Hepatocyte (in vitro differentiated cells): ENCODE measurements at regions not wholly inside any gene's neighbourhood (a gene's known extent, or its start where the extent isn't known, plus 50 kb on each side); places are given as distances from the start of the nearest gene placed in this dataset.

Experiments
- DNase-seq: peaks from one replicate; pipeline ENCODE4 v3.0.0-alpha.2; 2016; ENCODE audit warnings: low spot score
- H2AFZ ChIP-seq: fragments of 200-600 bp; sonication (generic); 2 replicates; pipeline ENCODE4 v1.6.0; 2016; ENCODE audit warnings: antibody characterized with exemption, mild to moderate bottlenecking
- H3K27ac ChIP-seq: fragments of 200-600 bp; sonication (generic); 2 replicates; pipeline ENCODE4 v1.5.1; 2016; ENCODE audit warnings: mild to moderate bottlenecking
- H3K27me3 ChIP-seq: fragments of 200-600 bp; sonication (generic); 2 replicates; pipeline ENCODE4 v1.6.1; 2016
- H3K36me3 ChIP-seq: fragments of 200-600 bp; sonication (generic); replicated peaks from 2 replicates; pipeline ENCODE4 v1.5.1; 2016; ENCODE audit warnings: low read depth; ENCODE audit not compliant: insufficient read depth
- H3K4me1 ChIP-seq: fragments of 200-600 bp; sonication (generic); 2 replicates; pipeline ENCODE4 v1.5.1; 2016; ENCODE audit warnings: mild to moderate bottlenecking, moderate library complexity; ENCODE audit not compliant: insufficient read depth
- H3K4me2 ChIP-seq: fragments of 200-600 bp; sonication (generic); 2 replicates; pipeline ENCODE4 v1.6.0; 2016
- H3K4me3 ChIP-seq: fragments of 200-600 bp; sonication (generic); 2 replicates; pipeline ENCODE4 v1.5.1; 2016; ENCODE audit warnings: mild to moderate bottlenecking
- H3K79me2 ChIP-seq: fragments of 200-600 bp; sonication (generic); 2 replicates; pipeline ENCODE4 v1.6.0; 2017; ENCODE audit warnings: mild to moderate bottlenecking
- H3K9me2 ChIP-seq: fragments of 200-600 bp; sonication (generic); replicated peaks from 2 replicates; pipeline ENCODE4 v1.6.0; 2017; ENCODE audit warnings: mild to moderate bottlenecking; ENCODE audit not compliant: insufficient read depth
- H3K9me3 ChIP-seq: fragments of 200-600 bp; sonication (generic); 2 replicates; pipeline ENCODE4 v1.5.1; 2016; ENCODE audit warnings: low read depth, mild to moderate bottlenecking
- H4K20me1 ChIP-seq: fragments of 200-600 bp; sonication (generic); 2 replicates; pipeline ENCODE4 v1.6.0; 2016; ENCODE audit warnings: mild to moderate bottlenecking; ENCODE audit not compliant: insufficient read depth, poor library complexity, severe bottlenecking
- CTCF ChIP-seq: fragments of 200-600 bp; sonication (generic); IDR thresholded peaks from 2 replicates; pipeline ENCODE4 v1.5.1; 2016; ENCODE audit warnings: antibody characterized with exemption, mild to moderate bottlenecking; ENCODE audit not compliant: poor library complexity
- EZH2 ChIP-seq: fragments of 200-600 bp; sonication (generic); IDR thresholded peaks from 2 replicates; pipeline ENCODE4 v1.6.1; 2016; ENCODE audit warnings: antibody characterized with exemption, mild to moderate bottlenecking, borderline replicate concordance
- EZH2phosphoT487 ChIP-seq: fragments of 200-600 bp; sonication (generic); IDR thresholded peaks from one replicate; pipeline ENCODE4 v1.6.1; 2018; ENCODE audit warnings: antibody characterized with exemption, mild to moderate bottlenecking, low read depth, moderate library complexity; ENCODE audit not compliant: unreplicated experiment, severe bottlenecking
- WGBS: methylation state at CpG from one replicate; pipeline ENCODE4 v1.1.6; 2016; ENCODE audit warnings: low lambda C conversion rate; ENCODE audit errors: missing lambda C conversion rate; 5-methylcytosine and 5-hydroxymethylcytosine counted together

- H3K4me3 ChIP-seq, result no peak overlapping the region
- no peaks in the 10 kb centered on the region for H4K20me1 ChIP-seq
- no peak overlapping the region for H3K27ac ChIP-seq
- H3K4me2 ChIP-seq, result no peak overlapping the region
- H3K36me3 ChIP-seq, result no peaks in the 10 kb centered on the region
- no peaks in the 10 kb centered on the region for H3K79me2 ChIP-seq
- DNase-seq, result no peak
- no peaks in the 10 kb centered on the region for H3K9me2 ChIP-seq
- H2AFZ ChIP-seq, result no peak overlapping the region
- no peaks in the 10 kb centered on the region for H3K9me3 ChIP-seq
- H3K4me1 ChIP-seq, result no peaks in the 10 kb centered on the region
- TF ChIP-seq EZH2, result no peak
- TF ChIP-seq CTCF, result no peak
- TF ChIP-seq EZH2phosphoT487, result no peak
- H3K27me3 ChIP-seq, result no peaks in the 10 kb centered on the region
These were observed 159.0 kb upstream of the SETBP1 start for GRCh38 chr18:44521668-44522022.

- Histone ChIP-seq H3K36me3 (no peaks in the 10 kb centered on the region), H3K4me3 (no peak overlapping the region), H3K4me2 (no peak overlapping the region), H2AFZ (no peak overlapping the region), H3K27me3 (no peaks in the 10 kb centered on the region), H3K4me1 (no peaks in the 10 kb centered on the region), H4K20me1 (no peaks in the 10 kb centered on the region), H3K9me3 (no peaks in the 10 kb centered on the region), H3K79me2 (no peaks in the 10 kb centered on the region), H3K27ac (no peak overlapping the region), H3K9me2 (no peaks in the 10 kb centered on the region)
- TF ChIP-seq CTCF (no peak), EZH2phosphoT487 (no peak), EZH2 (no peak)
- no peak for DNase-seq
These were observed 153.8 kb upstream of the SETBP1 start for GRCh38 chr18:44526705-44527415.

GRCh38 chr18:44533071-44533470 is 147.6 kb upstream of the SETBP1 start:
- TF ChIP-seq CTCF (no peak), EZH2phosphoT487 (no peak), EZH2 (no peak)
- no peaks in the 10 kb centered on the region for H3K36me3 ChIP-seq
- no peaks in the 10 kb centered on the region for H4K20me1 ChIP-seq
- H2AFZ ChIP-seq, result no peak overlapping the region
- 98% methylated on average over 2 of the region's 2 CpGs for WGBS
- H3K4me3 ChIP-seq, result no peak overlapping the region
- no peak for DNase-seq
- H3K27ac ChIP-seq, result no peak overlapping the region
- H3K79me2 ChIP-seq, result no peaks in the 10 kb centered on the region
- no peak overlapping the region for H3K4me2 ChIP-seq
- H3K4me1 ChIP-seq, result no peaks in the 10 kb centered on the region
- no peaks in the 10 kb centered on the region for H3K27me3 ChIP-seq
- H3K9me3 ChIP-seq, result no peaks in the 10 kb centered on the region
- H3K9me2 ChIP-seq, result no peaks in the 10 kb centered on the region

GRCh38 chr18:44536046-44536445 is 144.6 kb upstream of the SETBP1 start:
- Histone ChIP-seq H3K36me3 (no peaks in the 10 kb centered on the region), H4K20me1 (no peaks in the 10 kb centered on the region), H3K4me3 (no peak overlapping the region), H2AFZ (no peak overlapping the region), H3K4me1 (no peaks in the 10 kb centered on the region), H3K79me2 (no peaks in the 10 kb centered on the region), H3K4me2 (no peak overlapping the region), H3K9me2 (no peaks in the 10 kb centered on the region), H3K27ac (no peak overlapping the region), H3K9me3 (no peaks in the 10 kb centered on the region), H3K27me3 (no peaks in the 10 kb centered on the region)
- WGBS, result 50% methylated on average over 1 of the region's 1 CpG
- TF ChIP-seq EZH2, result no peak
- no peak for TF ChIP-seq CTCF
- TF ChIP-seq EZH2phosphoT487, result no peak
- DNase-seq, result no peak
